HG03571 (cell line): ENCODE measurements at regions not wholly inside any gene's neighbourhood (a gene's known extent, or its start where the extent isn't known, plus 50 kb on each side); places are given as distances from the start of the nearest gene placed in this dataset.

Source experiments
- ATAC-seq: cut with Tn5 transposase; IDR thresholded peaks from one replicate; pipeline ENCODE4 v1.9.1; 2021; ENCODE audit not compliant: unreplicated experiment

GRCh38 chr11:128266893-128267292 lies 320.5 kb downstream of the ETS1 start:
- no peak for ATAC-seq

DNA sequence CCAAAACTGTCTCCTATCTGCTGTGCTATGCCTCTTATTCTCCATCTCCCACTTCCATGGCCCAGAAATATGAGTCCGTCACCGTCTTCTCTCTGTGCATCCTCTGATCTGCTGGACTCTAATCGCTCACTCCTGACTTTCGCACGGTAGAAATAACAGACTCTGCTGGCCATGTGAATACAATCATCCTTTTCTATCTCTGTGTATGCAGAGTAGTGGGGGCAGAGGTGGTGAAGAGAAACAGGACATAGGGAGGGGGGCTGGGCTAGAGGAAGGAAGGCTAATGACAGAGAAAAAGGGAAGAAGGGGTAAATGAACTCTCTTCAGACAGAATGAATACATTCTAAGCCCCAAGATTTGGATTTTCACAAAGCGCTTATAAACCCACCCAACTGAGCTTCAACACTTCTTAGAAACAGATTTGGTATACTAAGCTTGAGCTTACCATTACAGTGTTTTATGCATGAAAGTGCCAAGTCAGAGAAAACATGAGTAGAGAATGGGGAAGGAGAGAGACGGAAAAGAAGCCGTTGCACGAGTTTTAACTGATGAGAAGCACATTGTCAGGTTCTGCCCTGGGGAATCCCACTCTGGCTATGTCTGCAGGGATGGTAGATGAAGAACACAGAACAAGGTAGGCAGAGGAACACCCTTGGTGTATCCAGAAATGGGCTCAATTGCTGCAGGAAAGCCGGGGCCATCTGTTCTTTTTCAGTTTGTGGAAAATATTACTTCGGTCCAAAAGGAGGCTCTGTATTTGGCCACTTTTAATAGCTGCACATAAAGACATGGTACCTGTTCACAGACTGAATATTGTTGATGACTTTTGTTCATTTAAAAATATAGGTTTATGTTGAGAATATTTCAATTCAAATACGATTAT lies 324.7 kb downstream of the ETS1 start:
- ATAC-seq, result no peak

GRCh38 chr11:128261011-128261421 lies 326.3 kb downstream of the ETS1 start:
- ATAC-seq, result no peak

GRCh38 chr11:128260398-128260797 lies 327.0 kb downstream of the ETS1 start:
- no peak for ATAC-seq

- no peak for ATAC-seq
These were observed 327.5 kb downstream of the ETS1 start for GRCh38 chr11:128259816-128260215.

DNA sequence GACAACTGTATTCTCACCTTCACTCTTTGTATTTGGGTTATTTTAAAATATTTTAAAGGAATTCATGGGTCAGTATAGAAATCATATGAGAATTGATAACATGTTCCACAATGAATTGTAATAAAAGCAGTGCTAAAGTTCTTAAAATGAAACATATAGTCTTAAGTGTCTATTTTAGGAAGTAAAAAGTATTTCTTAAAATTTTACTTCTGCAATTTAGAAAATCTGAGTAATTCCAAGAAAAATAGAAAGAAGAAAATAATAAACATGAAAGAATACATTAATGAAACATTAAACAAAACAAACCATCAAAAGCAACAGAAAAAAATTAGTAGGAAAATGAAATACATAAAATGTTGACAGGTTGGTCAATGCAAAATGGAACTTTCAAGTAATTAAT lies 332.4 kb downstream of the ETS1 start:
- ATAC-seq, result no peak

DNA sequence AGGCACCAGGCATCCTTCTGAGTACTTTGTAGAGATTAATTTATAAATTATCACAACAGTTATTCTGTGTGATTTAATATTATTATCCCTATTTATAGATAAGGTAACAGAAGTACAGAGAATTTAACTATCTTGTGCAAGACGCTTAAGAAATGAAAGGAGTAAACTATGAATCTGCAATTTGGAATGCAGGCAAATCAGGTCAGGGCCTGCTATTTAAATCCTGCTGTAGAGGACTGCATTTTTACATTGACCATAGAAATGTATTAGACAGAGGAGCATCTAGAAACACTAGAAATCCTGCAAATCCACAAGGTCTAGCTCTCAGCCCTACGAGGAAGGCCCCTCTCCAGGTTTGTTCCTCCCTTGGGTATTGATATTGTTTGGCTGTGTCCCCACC lies 336.2 kb downstream of the ETS1 start:
- no peak for ATAC-seq

DNA sequence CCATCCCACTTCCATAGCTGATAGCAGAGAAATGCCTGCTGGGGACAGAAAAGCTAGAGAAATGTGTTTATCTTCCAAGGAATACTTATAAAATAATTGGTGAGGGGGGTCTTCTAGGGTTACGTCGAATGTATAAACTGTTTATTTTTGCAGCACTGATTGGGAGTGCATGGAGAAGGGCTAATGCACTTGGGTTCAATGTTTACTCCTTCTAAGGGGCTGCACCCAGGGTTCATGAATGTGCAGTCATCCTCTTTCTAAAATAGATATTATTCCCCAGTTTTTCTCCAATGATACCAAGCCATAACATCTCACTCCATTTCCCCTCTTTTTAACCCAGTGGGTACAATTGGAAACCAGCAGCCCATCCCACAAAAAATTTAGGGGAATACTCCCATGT lies 336.9 kb downstream of the ETS1 start:
- no peak for ATAC-seq

GRCh38 chr11:128246810-128247594 lies 340.4 kb downstream of the ETS1 start:
- no peak for ATAC-seq

DNA sequence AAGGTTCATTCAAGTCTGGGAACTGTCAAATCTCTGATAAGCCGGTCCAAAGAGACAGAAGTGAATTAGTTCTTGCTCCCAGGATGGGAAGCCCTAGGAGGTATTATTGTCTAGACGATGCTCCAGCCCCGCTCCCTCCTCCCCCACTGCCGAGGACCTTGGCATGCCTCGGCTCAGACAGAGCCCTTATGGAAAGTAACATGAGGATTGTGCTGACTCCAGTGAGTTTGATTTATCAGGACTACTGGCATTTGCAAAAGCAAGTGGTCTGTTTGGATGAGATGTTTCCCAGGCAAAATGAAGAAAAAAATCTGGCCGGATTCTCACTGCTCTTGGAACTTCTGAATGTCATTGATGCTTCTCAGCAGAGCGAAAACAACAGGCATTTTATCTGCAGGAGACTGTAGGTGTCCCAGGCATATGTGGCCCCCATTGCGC lies 341.0 kb downstream of the ETS1 start:
- ATAC-seq, result no peak

GRCh38 chr11:128244871-128245270 lies 342.5 kb downstream of the ETS1 start:
- ATAC-seq, result no peak

DNA sequence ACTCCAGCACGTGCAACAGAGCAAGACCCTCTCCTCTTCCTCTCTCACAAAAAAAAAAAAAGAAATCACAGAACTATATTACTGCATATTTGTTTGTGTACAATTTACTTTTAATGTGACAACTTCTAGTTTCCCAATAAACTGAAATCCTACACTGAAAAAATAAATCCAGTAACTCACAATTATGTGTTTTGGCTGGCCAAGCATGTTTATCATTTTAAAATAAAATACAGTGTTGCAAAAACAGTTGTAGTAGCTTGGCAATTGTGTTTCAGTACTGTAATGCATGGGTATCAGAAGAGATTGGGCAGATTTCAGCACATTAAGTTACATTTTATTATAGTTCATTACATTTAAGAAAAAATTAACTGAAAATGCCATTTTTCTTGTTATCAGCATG lies 344.9 kb downstream of the ETS1 start:
- no peak for ATAC-seq

DNA sequence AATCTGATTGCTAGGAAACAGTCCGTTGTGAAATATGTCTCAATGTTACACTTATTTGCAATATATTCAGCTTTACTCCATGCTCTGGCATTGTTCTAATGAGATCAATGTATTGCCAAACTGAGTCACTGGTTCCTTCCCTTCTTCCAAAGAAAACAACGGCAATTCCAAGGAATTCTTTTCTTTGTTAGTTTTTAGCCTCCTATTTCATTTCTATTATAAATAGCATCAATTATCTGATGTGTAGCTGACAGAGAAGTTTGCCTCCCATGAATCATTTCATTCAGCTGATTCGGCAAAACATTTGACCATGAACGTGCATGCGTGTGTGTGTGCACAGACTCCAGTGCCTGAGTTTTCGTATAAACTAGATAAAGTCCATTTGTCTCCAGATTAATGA lies 346.8 kb downstream of the ETS1 start:
- ATAC-seq, result no peak

DNA sequence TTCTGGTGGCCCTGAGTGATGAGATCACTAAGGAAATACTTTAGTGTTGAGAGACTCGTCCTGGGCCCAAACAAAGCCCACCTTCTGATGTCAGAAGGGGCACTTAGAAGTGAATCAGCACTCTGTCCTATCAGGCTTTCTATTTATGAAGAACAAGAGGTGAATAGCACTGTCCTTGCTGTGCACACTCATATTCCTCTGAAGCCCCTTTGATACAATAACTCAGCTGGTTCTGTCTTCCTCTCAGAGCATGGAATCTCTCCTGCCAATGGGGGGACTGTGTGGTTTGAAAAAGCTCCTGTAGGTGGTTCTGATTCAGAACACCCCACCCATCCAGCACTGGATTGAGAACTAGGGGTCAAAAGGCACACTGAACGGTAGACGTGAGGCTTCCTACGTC lies 348.1 kb downstream of the ETS1 start:
- ATAC-seq, result no peak

- no peak for ATAC-seq
These were observed 348.7 kb downstream of the ETS1 start for GRCh38 chr11:128238521-128239265.

DNA sequence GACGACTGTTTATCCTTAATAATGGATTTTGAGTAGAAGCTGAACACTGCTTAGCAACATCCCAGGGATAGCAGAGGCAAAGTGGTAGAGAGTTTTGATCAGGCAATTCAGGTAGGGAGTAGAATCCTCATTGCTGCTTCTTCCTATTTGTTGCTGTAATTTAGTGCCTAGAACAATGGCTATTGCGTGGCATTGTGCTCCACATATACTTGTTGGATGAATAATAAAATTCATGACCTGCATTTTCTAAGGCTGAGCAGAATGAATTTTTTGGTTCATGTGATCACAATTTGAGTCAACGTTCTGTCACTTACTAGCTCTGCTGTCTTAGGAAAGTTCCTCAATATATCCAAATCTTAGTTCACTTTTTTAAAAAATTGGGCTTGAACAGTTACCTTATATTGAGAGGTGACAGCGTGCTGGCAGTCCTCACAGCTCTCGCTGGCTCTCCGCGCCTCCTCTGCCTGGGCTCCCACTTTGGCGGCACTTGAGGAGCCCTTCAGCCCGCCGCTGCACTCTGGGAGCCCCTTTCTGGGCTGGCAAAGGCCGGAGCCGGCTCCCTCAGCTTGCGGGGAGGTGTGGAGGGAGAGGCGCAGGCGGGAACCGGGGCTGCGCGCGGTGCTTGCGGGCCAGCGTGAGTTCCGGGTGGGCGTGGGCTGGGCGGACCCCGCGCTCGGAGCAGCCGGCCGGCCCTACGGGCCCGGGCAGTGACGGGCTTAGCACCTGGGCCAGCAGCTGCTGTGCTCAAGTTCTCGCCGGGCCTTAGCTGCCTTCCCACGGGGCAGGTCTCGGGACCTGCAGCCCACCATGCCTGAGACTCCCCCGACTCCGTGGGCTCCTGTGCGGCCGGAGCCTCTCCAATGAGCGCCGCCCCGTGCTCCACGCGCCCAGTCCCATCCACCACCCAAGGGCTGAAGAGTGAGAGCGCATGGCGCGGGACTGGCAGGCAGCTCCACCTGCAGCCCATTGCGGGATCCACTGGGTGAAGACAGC lies 350.6 kb downstream of the ETS1 start:
- no peak for ATAC-seq

- no peak for ATAC-seq
These were observed 351.4 kb downstream of the ETS1 start for GRCh38 chr11:128235958-128236357.

GRCh38 chr11:128235426-128235825 lies 351.9 kb downstream of the ETS1 start:
- no peak for ATAC-seq

GRCh38 chr11:128234143-128234542 lies 353.2 kb downstream of the ETS1 start:
- ATAC-seq, result no peak

- no peak for ATAC-seq
These were observed 354.8 kb downstream of the ETS1 start for GRCh38 chr11:128232588-128232987.
